H9 (cell line): ENCODE measurements at regions not wholly inside any gene's neighbourhood (a gene's known extent, or its start where the extent isn't known, plus 50 kb on each side); places are given as distances from the start of the nearest gene placed in this dataset.

Experiments used
- DNase-seq: peaks from one replicate; pipeline ENCODE4 v3.0.0-alpha.2; 2017
- H2AFZ ChIP-seq: one replicate; pipeline ENCODE4 v1.6.1; 2013; ENCODE audit warnings: mild to moderate bottlenecking, low read length, control low read depth, moderate library complexity
- H2AK5ac ChIP-seq: 2 replicates; pipeline ENCODE4 v1.6.1; 2013; ENCODE audit warnings: low read length, control low read depth, mixed read lengths; ENCODE audit not compliant: insufficient read length
- H2BK120ac ChIP-seq: one replicate; pipeline ENCODE4 v1.6.1; 2013; ENCODE audit warnings: low read depth, mild to moderate bottlenecking, low read length, control low read depth, inconsistent platforms; ENCODE audit not compliant: poor library complexity, severe bottlenecking
- H2BK12ac ChIP-seq: 2 replicates; pipeline ENCODE4 v1.6.1; 2013; ENCODE audit warnings: low read length, control low read depth, mixed read lengths, low read depth; ENCODE audit not compliant: insufficient read length
- H2BK15ac ChIP-seq: 2 replicates; pipeline ENCODE4 v1.6.1; 2013; ENCODE audit warnings: low read depth, low read length, control low read depth
- H2BK20ac ChIP-seq: one replicate; pipeline ENCODE4 v1.6.1; 2013; ENCODE audit warnings: low read depth, mild to moderate bottlenecking, low read length, control low read depth, inconsistent platforms; ENCODE audit not compliant: poor library complexity, severe bottlenecking
- H2BK5ac ChIP-seq: 2 replicates; pipeline ENCODE4 v1.6.1; 2013; ENCODE audit warnings: low read length, control low read depth, mixed read lengths; ENCODE audit not compliant: insufficient read length
- H3K14ac ChIP-seq: 2 replicates; pipeline ENCODE4 v1.6.1; 2013; ENCODE audit warnings: low read length, control low read depth; ENCODE audit not compliant: insufficient read depth
- H3K18ac ChIP-seq: 2 replicates; pipeline ENCODE4 v1.6.1; 2013; ENCODE audit warnings: low read depth, mild to moderate bottlenecking, mixed read lengths, low read length, control low read depth; ENCODE audit not compliant: insufficient read length
- H3K23ac ChIP-seq: 2 replicates; pipeline ENCODE4 v1.6.1; 2013; ENCODE audit warnings: low read length, control low read depth, mixed read lengths, low read depth; ENCODE audit not compliant: insufficient read length
- H3K23me2 ChIP-seq: 2 replicates; pipeline ENCODE4 v1.6.1; 2013; ENCODE audit warnings: low read depth, mild to moderate bottlenecking, mixed read lengths, low read length, control low read depth; ENCODE audit not compliant: insufficient read length, poor library complexity, severe bottlenecking
- H3K27ac ChIP-seq: 2 replicates; pipeline ENCODE4 v1.5.1; 2013; ENCODE audit warnings: low read length, control low read depth, mixed read lengths, low read depth; ENCODE audit not compliant: insufficient read length
- H3K27me3 ChIP-seq: 2 replicates; pipeline ENCODE4 v1.6.1; 2013; ENCODE audit warnings: low read length, control low read depth, inconsistent platforms; ENCODE audit not compliant: insufficient read depth
- H3K4ac ChIP-seq: 2 replicates; pipeline ENCODE4 v1.6.1; 2013; ENCODE audit warnings: low read depth, mild to moderate bottlenecking, control low read depth, inconsistent platforms, low read length, moderate library complexity
- H3K4me1 ChIP-seq: 2 replicates; pipeline ENCODE4 v1.6.1; 2013; ENCODE audit warnings: low read length, control low read depth, inconsistent platforms; ENCODE audit not compliant: insufficient read depth
- H3K4me2 ChIP-seq: 2 replicates; pipeline ENCODE4 v1.6.1; 2013; ENCODE audit warnings: low read length, control low read depth, mixed read lengths; ENCODE audit not compliant: insufficient read length, insufficient read depth
- H3K56ac ChIP-seq: 2 replicates; pipeline ENCODE4 v1.6.1; 2013; ENCODE audit warnings: low read depth, mild to moderate bottlenecking, mixed read lengths, low read length, control low read depth; ENCODE audit not compliant: insufficient read length
- H3K79me1 ChIP-seq: 2 replicates; pipeline ENCODE4 v1.6.1; 2013; ENCODE audit warnings: low read depth, mild to moderate bottlenecking, moderate library complexity, low read length, control low read depth, inconsistent platforms; ENCODE audit not compliant: insufficient read depth, poor library complexity, severe bottlenecking
- H3K79me2 ChIP-seq: 2 replicates; pipeline ENCODE4 v1.6.1; 2013; ENCODE audit warnings: low read length, control low read depth, inconsistent platforms; ENCODE audit not compliant: insufficient read depth
- H3K9ac ChIP-seq: 2 replicates; pipeline ENCODE4 v1.6.1; 2013; ENCODE audit warnings: low read length, control low read depth, mixed read lengths; ENCODE audit not compliant: insufficient read length; ENCODE audit errors: extremely low read depth
- H3K9me3 ChIP-seq: one replicate; pipeline ENCODE4 v1.6.1; 2013; ENCODE audit warnings: low read depth, low read length, inconsistent platforms; ENCODE audit not compliant: control insufficient read depth
- H3T11ph ChIP-seq: one replicate; pipeline ENCODE4 v1.6.1; 2013; ENCODE audit warnings: mild to moderate bottlenecking, low read length, control low read depth, inconsistent platforms
- H4K20me1 ChIP-seq: one replicate; pipeline ENCODE4 v1.6.1; 2013; ENCODE audit not compliant: control insufficient read depth, insufficient read length, insufficient read depth
- H4K5ac ChIP-seq: 2 replicates; pipeline ENCODE4 v1.6.1; 2013; ENCODE audit warnings: low read depth, mild to moderate bottlenecking, mixed read lengths, low read length, control low read depth; ENCODE audit not compliant: insufficient read length
- H4K8ac ChIP-seq: replicated peaks from 2 replicates; pipeline ENCODE4 v1.6.1; 2013; ENCODE audit warnings: low read length, control low read depth, mixed read lengths, low read depth; ENCODE audit not compliant: insufficient read length
- H4K91ac ChIP-seq: 2 replicates; pipeline ENCODE4 v1.6.1; 2013; ENCODE audit warnings: low read depth, mild to moderate bottlenecking, moderate library complexity, mixed read lengths, low read length, control low read depth; ENCODE audit not compliant: insufficient read length
- H3K27ac Mint-ChIP-seq, 3 experiments: 2 replicates in 2 of 3; 3 replicates in 1 of 3; pipeline ENCODE4 v1.8.0; 2020 to 2021; ENCODE audit warnings: mixed read lengths in 3 of 3, mild to moderate bottlenecking in 1 of 3, moderate library complexity in 1 of 3
- H3K27me3 Mint-ChIP-seq: 2 replicates; pipeline ENCODE4 v1.8.0; 2021; ENCODE audit warnings: low read depth, mild to moderate bottlenecking, moderate library complexity, mixed read lengths
- H3K36me3 Mint-ChIP-seq, 3 experiments: 2 replicates in 2 of 3; 3 replicates in 1 of 3; pipeline ENCODE4 v1.8.0; 2020 to 2021; ENCODE audit warnings: low read depth in 3 of 3, mixed read lengths in 3 of 3; ENCODE audit not compliant: insufficient read depth in 1 of 3
- H3K4me1 Mint-ChIP-seq, 2 experiments: 2 replicates each; pipeline ENCODE4 v1.8.0; 2020; ENCODE audit warnings: mixed read lengths in 2 of 2
- H3K4me3 Mint-ChIP-seq, 2 experiments: 2 replicates in 1 of 2; 3 replicates in 1 of 2; pipeline ENCODE4 v1.8.0; 2020 to 2021; ENCODE audit warnings: mild to moderate bottlenecking in 2 of 2, mixed read lengths in 2 of 2, moderate library complexity in 1 of 2
- H3K9me3 Mint-ChIP-seq, 2 experiments: 2 replicates in 1 of 2; 3 replicates in 1 of 2; pipeline ENCODE4 v1.8.0; 2020; ENCODE audit warnings: mild to moderate bottlenecking in 2 of 2, mixed read lengths in 2 of 2, moderate library complexity in 1 of 2
- CTCF ChIP-seq: fragments of 200-600 bp; sonication (generic); conservative IDR thresholded peaks from 3 replicates; pipeline ENCODE4 v1.8.0; 2021; ENCODE audit warnings: antibody characterized with exemption, mild to moderate bottlenecking
- WGBS: extraction: QIAGEN DNeasy Blood & Tissue Kit; methylation state at CpG from one replicate; pipeline ENCODE4 v1.1.7; 2013; ENCODE audit warnings: missing lambda C conversion rate, low lambda C conversion rate, mixed read lengths; ENCODE audit not compliant: insufficient read length; ENCODE audit errors: extremely low coverage; 5-methylcytosine and 5-hydroxymethylcytosine counted together

GRCh38 chr1:24236789-24237371 is 49.8 kb upstream of the IFNLR1 start:
- Histone ChIP-seq H3K79me1 (no peaks in the 10 kb centered on the region), H3K18ac (no peak overlapping the region), H3K4me1 (no peaks in the 10 kb centered on the region; the same call in 1 of the 2 replicates), H2BK12ac (no peak overlapping the region), H3K4me2 (no peak overlapping the region), H4K20me1 (no peaks in the 10 kb centered on the region), H3K4ac (no peak overlapping the region), H3K56ac (no peak overlapping the region), H4K5ac (no peak overlapping the region), H3K9ac (no peak overlapping the region), H3K27me3 (no peaks in the 10 kb centered on the region), H3K23ac (no peak overlapping the region), H2BK120ac (no peak overlapping the region), H2BK15ac (no peak overlapping the region), H2BK5ac (no peak overlapping the region), H3T11ph (no peak overlapping the region), H2AK5ac (no peak overlapping the region), H4K91ac (no peak overlapping the region), H4K8ac (no peak overlapping the region), H3K79me2 (no peaks in the 10 kb centered on the region), H2BK20ac (no peak overlapping the region), H3K23me2 (no peaks in the 10 kb centered on the region), H3K14ac (no peak overlapping the region), H2AFZ (no peak overlapping the region), H3K27ac (no peak overlapping the region), H3K9me3 (no peaks in the 10 kb centered on the region)
- Mint-ChIP-seq H3K36me3 (peaks cover 0 to 11% (median 2%) of the 10 kb centered on the region in 3 experiments; a peak in 2 of 7 replicates), H3K4me1 (peaks cover 16 to 28% of the 10 kb centered on the region in 2 experiments), H3K27ac (no peak overlapping the region), H3K4me3 (no peak overlapping the region), H3K27me3 (peaks cover 1% of the 10 kb centered on the region), H3K9me3 (peaks cover 0 to 5% of the 10 kb centered on the region in 2 experiments; a peak in 1 of 5 replicates)
- DNase-seq, result no peak
- TF ChIP-seq CTCF, result no peak
- no CpG with 5 or more reads among the region's 7 CpGs for WGBS
